AG04450 (cell line): ENCODE measurements at regions not wholly inside any gene's neighbourhood (a gene's known extent, or its start where the extent isn't known, plus 50 kb on each side); places are given as distances from the start of the nearest gene placed in this dataset.

Experiments used
- CTCF ChIA-PET: fragments of 300-600, 350-600 bp; formaldehyde crosslinking; extraction: SDS; loops from one replicate; lab custom pipeline; 2022; ENCODE audit warnings: antibody characterized with exemption, inconsistent platforms; lab: Charles Lee
- POLR2A ChIA-PET: fragments of 350-600 bp; formaldehyde crosslinking; extraction: SDS; loops from one replicate; lab custom pipeline; 2021; ENCODE audit warnings: antibody characterized with exemption, inconsistent platforms; lab: Yijun Ruan, JAX
- DNase-seq: peaks from one replicate; pipeline ENCODE4 v3.0.0-alpha.2; 2011; ENCODE audit warnings: low read depth, low spot score
- H3K27ac ChIP-seq: one replicate; pipeline ENCODE4 v1.5.1; 2012; ENCODE audit warnings: low read depth, low read length, control low read depth
- H3K27me3 ChIP-seq: one replicate; pipeline ENCODE4 v1.6.0; 2012; ENCODE audit warnings: low read length; ENCODE audit not compliant: control insufficient read depth, insufficient read depth
- H3K4me3 ChIP-seq: 2 replicates; pipeline ENCODE4 v1.5.1; 2011; ENCODE audit warnings: mild to moderate bottlenecking, low read depth, low read length, control low read depth
- H3K9me3 ChIP-seq: 2 replicates; pipeline ENCODE4 v1.5.1; 2012; ENCODE audit warnings: low read length; ENCODE audit not compliant: control insufficient read depth, insufficient read depth
- CTCF ChIP-seq: IDR thresholded peaks from 2 replicates; pipeline ENCODE4 v1.5.1; 2011; ENCODE audit warnings: low read depth, low read length, control low read depth, inconsistent platforms

DNA sequence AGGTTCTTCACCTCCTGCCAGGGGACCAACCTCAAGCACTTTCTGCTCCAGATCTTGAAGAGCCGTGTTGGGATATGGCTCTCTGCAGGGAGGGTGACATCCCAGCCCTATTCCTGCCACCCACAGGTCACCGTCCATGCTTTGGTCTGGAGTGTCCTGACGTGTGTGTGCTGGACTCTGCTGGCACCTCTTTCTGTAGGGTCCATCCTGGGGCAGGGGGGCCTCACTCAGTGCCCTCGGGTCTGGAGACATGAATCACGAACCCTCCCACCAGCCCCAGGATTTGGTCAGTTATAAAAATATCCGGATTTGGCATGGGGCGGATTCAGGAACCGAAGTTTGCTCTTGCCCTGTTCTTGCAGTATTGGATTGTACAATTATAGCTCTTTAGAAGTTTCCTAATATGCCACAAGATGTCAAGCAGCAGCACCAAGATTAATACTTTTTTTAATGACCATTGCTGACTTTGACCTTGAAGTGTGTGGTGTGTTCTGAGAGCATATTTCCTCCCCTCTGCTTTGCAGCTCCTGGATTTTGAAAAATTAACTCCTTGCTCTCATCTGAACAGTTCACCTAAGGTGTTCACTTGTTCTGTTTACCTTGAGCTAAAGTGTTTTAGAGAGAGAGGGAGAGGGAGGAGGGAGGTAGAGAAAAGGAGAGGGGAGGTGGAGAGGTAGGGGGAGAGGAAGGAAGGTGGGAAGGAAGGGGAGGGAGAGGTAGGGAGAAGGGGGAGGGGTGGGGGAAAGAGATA, 95.4 kb upstream of the SHH start:
- Histone ChIP-seq H3K27me3 (no peaks in the 10 kb centered on the region), H3K27ac (no peak overlapping the region), H3K9me3 (peaks cover 65% of the 10 kb centered on the region), H3K4me3 (no peak overlapping the region)
- no peak for TF ChIP-seq CTCF
- no peak for DNase-seq
- ChIA-PET POLR2A (no interaction called here), CTCF (no interaction called here)

DNA sequence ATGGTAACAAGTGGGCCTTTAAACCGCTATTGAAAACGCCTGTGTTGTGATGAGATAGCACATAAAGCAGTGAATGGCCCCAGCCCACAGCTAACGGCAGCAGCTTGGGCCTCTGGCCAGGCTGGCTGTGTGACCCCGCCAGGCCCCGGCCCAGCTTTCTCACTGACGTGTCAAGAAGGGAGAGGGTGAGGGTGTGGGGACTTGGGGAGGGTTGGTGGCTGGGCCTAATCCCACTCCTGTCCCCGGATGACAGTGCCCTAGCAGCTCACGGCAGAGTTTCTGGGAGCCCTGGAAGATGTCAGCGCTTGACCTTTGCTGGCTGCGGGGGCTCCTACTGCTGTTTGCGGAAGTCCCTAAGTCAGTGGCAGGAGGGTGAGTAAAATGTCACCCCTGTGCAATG, 88.9 kb upstream of the SHH start:
- Histone ChIP-seq H3K27ac (no peak overlapping the region), H3K4me3 (no peak overlapping the region), H3K27me3 (no peaks in the 10 kb centered on the region), H3K9me3 (peaks cover 59% of the 10 kb centered on the region)
- ChIA-PET CTCF (no interaction called here), POLR2A (no interaction called here)
- TF ChIP-seq CTCF: no peak
- DNase-seq: no peak

GRCh38 chr7:155899596-155899995, 87.3 kb upstream of the SHH start:
- ChIA-PET CTCF (no interaction called here), POLR2A (no interaction called here)
- H3K27me3 ChIP-seq: no peaks in the 10 kb centered on the region
- TF ChIP-seq CTCF: no peak
- no peak overlapping the region for H3K4me3 ChIP-seq
- no peak overlapping the region for H3K27ac ChIP-seq
- H3K9me3 ChIP-seq: peaks cover 56% of the 10 kb centered on the region
- DNase-seq: no peak

- Histone ChIP-seq H3K4me3 (no peak overlapping the region), H3K27ac (no peak overlapping the region), H3K9me3 (peaks cover 53% of the 10 kb centered on the region), H3K27me3 (no peaks in the 10 kb centered on the region)
- DNase-seq: no peak
- CTCF ChIA-PET: no interaction called here
- TF ChIP-seq CTCF: no peak
- POLR2A ChIA-PET: no interaction called here
Observed at GRCh38 chr7:155897758-155898386, 85.6 kb upstream of the SHH start.

GRCh38 chr7:155896531-155897263, 84.4 kb upstream of the SHH start:
- Histone ChIP-seq H3K4me3 (no peak overlapping the region), H3K27me3 (no peaks in the 10 kb centered on the region), H3K27ac (no peak overlapping the region), H3K9me3 (peaks cover 52% of the 10 kb centered on the region)
- no peak for TF ChIP-seq CTCF
- POLR2A ChIA-PET: no interaction called here
- DNase-seq: no peak
- CTCF ChIA-PET: no interaction called here
